Lower lobe of right lung (tissue), 2 donors: ENCODE measurements at regions not wholly inside any gene's neighbourhood (a gene's known extent, or its start where the extent isn't known, plus 50 kb on each side); places are given as distances from the start of the nearest gene placed in this dataset.
A peak's percentile ranks its signal among the peaks of the same experiment; 100 is the strongest.

ENCODE experiments used
- ATAC-seq, 2 donors: fragments of 200-7000 bp; cut with Tn5 transposase; one replicate each; pipeline ENCODE4 v1.9.1; 2020 to 2022; ENCODE audit warnings: mild to moderate bottlenecking in 2 of 2, moderate library complexity in 2 of 2
- DNase-seq: peaks from one replicate; pipeline ENCODE4 v3.0.0-alpha.2; 2020
- H3K27ac ChIP-seq: fragments of 200-600 bp; one replicate; pipeline ENCODE4 v1.8.0; 2022
- H3K27me3 ChIP-seq: fragments of 200-600 bp; one replicate; pipeline ENCODE4 v1.8.0; 2022; ENCODE audit warnings: low read depth
- H3K36me3 ChIP-seq: fragments of 200-600 bp; one replicate; pipeline ENCODE4 v1.8.0; 2022; ENCODE audit warnings: mild to moderate bottlenecking
- H3K4me1 ChIP-seq: fragments of 200-600 bp; one replicate; pipeline ENCODE4 v1.8.0; 2022
- H3K4me3 ChIP-seq: fragments of 200-600 bp; one replicate; pipeline ENCODE4 v1.8.0; 2022; ENCODE audit warnings: mild to moderate bottlenecking
- H3K9me3 ChIP-seq: fragments of 200-600 bp; one replicate; pipeline ENCODE4 v1.8.0; 2022
- intact Hi-C: fragments of 100-400 bp; cut with DNase I; formaldehyde crosslinking; loops from one replicate; pipeline ENCODE4 v1.11.0; 2022
- TF ChIP-seq, protein P1 (sequence below): fragments of 200-600 bp; IDR thresholded peaks from one replicate; pipeline ENCODE4 v1.8.0; 2022; ENCODE audit warnings: antibody characterized with exemption, mild to moderate bottlenecking
- donor health status: DM: no; HTN: yes; CAD: no; lungs with severe emphysema.

DNA sequence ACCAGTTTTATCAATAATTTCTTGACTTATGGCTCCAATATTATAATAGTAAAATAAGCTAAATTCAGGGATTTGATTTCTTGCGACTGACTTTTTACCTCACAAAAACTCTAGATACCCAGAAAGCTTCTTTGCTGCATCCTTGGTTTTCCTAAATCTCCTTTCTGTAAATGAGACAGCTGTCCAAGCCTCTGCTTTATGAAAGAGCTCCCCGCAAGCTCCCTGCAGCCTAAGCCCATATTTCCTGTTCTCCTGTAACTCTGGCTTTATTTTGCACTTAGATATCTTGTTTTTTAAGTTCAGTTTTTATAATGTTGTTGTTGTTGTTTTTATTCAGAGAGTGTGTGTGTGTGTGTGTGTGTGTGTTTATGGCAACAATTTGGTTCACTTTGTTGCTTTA is 361.7 kb upstream of the PKDCC start:
- H3K27me3 ChIP-seq: no peaks in the 10 kb centered on the region
- intact Hi-C loops: no loop called here
- no peaks in the 10 kb centered on the region for H3K4me1 ChIP-seq
- H3K4me3 ChIP-seq: no peak overlapping the region
- H3K9me3 ChIP-seq: no peaks in the 10 kb centered on the region
- H3K27ac ChIP-seq: no peak overlapping the region
- TF ChIP-seq, protein P1, sequence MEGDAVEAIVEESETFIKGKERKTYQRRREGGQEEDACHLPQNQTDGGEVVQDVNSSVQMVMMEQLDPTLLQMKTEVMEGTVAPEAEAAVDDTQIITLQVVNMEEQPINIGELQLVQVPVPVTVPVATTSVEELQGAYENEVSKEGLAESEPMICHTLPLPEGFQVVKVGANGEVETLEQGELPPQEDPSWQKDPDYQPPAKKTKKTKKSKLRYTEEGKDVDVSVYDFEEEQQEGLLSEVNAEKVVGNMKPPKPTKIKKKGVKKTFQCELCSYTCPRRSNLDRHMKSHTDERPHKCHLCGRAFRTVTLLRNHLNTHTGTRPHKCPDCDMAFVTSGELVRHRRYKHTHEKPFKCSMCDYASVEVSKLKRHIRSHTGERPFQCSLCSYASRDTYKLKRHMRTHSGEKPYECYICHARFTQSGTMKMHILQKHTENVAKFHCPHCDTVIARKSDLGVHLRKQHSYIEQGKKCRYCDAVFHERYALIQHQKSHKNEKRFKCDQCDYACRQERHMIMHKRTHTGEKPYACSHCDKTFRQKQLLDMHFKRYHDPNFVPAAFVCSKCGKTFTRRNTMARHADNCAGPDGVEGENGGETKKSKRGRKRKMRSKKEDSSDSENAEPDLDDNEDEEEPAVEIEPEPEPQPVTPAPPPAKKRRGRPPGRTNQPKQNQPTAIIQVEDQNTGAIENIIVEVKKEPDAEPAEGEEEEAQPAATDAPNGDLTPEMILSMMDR: no peak
- no peaks in the 10 kb centered on the region for H3K36me3 ChIP-seq
- no peak for ATAC-seq
- no peak for DNase-seq

DNA sequence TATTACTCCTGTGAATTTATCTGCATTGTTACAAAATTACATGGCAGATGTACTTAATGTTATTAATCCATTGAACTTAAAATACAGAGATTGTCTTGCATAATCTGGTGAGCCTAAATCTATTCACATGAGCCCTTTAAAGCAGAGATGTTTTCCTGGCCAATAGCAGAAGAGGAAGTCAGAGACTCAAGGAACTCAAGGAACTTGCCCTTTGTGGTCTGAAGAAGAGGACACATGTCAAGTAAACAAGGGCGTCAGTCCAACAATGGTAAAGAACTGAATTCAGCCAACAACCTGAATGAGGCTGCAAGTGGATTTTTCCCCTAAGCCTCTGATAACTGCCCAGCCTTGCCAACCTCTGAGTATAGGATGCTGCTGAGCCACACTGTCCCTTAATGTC is 356.3 kb upstream of the PKDCC start:
- Histone ChIP-seq H3K9me3 (no peaks in the 10 kb centered on the region), H3K4me3 (no peak overlapping the region), H3K36me3 (no peaks in the 10 kb centered on the region), H3K27ac (no peak overlapping the region), H3K4me1 (no peaks in the 10 kb centered on the region), H3K27me3 (no peaks in the 10 kb centered on the region)
- ATAC-seq (peak in 1 of 2 donors; percentile 25), DNase-seq (no peak)
- TF ChIP-seq, protein P1: no peak
- intact Hi-C loops: no loop called here

DNA sequence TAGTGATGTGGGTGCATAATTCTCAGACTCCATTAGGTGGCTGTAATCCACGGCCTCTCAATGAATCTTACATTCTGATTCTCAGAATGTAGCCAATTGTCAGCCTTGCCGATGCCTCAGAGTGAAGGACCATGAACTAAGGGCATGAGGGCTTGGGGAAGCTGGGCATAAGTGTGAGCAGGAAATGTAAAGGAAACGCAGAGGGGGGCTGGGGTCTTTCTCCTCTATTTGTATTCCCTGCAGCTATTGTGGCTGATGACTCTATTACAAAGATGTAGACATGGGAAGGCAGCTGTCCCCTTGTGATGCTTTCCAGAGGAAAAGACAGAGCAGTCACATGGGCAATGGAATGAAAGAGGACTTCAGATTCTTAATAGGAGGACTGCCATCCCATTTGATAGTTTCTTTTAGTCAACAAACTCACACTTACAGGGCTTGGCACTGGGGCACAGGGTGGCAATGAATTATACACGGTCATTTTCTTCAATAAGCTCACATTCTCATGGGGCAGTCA is 353.2 kb upstream of the PKDCC start:
- ATAC-seq (no peak), DNase-seq (no peak)
- no peaks in the 10 kb centered on the region for H3K4me1 ChIP-seq
- H3K27ac ChIP-seq: no peak overlapping the region
- TF ChIP-seq, protein P1: no peak
- no peak overlapping the region for H3K4me3 ChIP-seq
- no peaks in the 10 kb centered on the region for H3K36me3 ChIP-seq
- intact Hi-C loops: no loop called here
- H3K9me3 ChIP-seq: no peaks in the 10 kb centered on the region
- H3K27me3 ChIP-seq: no peaks in the 10 kb centered on the region

DNA sequence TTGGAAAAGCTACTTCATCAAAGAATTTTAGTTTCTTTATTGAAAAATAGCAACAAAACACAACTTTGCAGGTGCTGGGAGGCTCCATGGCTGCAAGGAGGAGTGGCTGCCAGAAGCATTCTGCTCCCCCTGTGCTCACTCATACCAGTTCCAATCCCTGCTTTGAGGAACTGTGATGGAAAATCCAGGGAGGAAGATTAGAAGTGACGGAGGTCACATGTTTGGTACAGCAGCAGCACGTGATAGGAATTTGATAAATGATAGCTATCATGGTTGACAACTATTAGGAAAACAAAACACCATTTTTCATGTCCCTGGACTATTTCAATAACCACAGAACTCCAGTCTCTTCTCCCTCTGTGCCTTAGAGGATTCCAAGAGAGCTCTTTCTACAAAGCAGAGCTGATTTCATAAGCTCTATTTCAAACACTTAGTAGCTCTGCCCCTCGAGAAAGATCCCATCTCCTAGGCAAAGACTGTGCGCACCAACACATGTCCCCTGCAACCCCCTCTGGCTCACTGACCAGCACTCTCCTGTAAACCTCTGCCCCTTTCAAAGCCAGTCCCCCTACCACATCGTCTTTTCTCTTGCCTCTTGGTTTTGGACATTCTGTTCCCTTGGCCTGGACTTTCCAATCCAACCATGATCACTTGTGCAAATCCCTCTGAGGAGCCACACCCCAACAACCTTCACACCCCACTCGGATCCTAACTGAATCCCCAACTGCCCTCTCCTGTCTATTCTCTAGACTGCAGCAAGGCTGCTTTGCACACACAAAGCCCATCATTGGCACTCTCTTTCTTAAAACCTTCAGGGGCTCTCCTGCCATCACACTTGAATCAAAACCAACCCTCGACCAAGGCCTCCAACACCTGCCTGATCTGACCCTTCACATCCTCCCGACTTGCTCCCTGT is 352.4 kb upstream of the PKDCC start:
- no peak overlapping the region for H3K27ac ChIP-seq
- ATAC-seq (no peak), DNase-seq (no peak)
- H3K36me3 ChIP-seq: no peaks in the 10 kb centered on the region
- intact Hi-C loops: no loop called here
- no peaks in the 10 kb centered on the region for H3K9me3 ChIP-seq
- no peaks in the 10 kb centered on the region for H3K4me1 ChIP-seq
- H3K27me3 ChIP-seq: no peaks in the 10 kb centered on the region
- TF ChIP-seq, protein P1: no peak
- H3K4me3 ChIP-seq: no peak overlapping the region

DNA sequence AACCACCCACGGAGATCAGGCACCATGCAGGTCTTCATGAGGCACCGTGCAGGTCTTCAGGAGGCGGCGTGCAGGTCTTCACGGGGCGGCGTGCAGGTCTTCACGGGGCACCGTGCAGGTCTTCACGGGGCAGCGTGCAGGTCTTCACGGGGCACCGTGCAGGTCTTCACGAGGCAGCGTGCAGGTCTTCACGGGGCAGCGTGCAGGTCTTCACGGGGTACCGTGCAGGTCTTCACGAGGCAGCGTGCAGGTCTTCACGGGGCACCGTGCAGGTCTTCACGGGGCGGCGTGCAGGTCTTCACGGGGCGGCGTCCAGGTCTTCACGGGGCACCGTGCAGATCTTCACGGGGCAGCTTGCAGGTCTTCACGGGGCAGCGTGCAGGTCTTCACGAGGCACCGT is 350.4 kb upstream of the PKDCC start:
- H3K27ac ChIP-seq: no peak overlapping the region
- TF ChIP-seq, protein P1: no peak
- no peaks in the 10 kb centered on the region for H3K27me3 ChIP-seq
- ATAC-seq (no peak), DNase-seq (no peak)
- H3K36me3 ChIP-seq: no peaks in the 10 kb centered on the region
- no peak overlapping the region for H3K4me3 ChIP-seq
- intact Hi-C loops: no loop called here
- no peaks in the 10 kb centered on the region for H3K4me1 ChIP-seq
- no peaks in the 10 kb centered on the region for H3K9me3 ChIP-seq
